Transverse colon (tissue), 4 donors: ENCODE measurements at regions not wholly inside any gene's neighbourhood (a gene's known extent, or its start where the extent isn't known, plus 50 kb on each side); places are given as distances from the start of the nearest gene placed in this dataset.

Experiments
- DNase-seq: peaks from one replicate; pipeline ENCODE4 v3.0.0-alpha.2; 2019
- H3K27ac ChIP-seq, 4 donors: fragments of 200-600 bp; sonication (generic); 2 replicates each; pipeline ENCODE4 v1.5.1; 2016 to 2018; ENCODE audit warnings: inconsistent platforms in 4 of 4
- H3K27me3 ChIP-seq: fragments of 200-600 bp; sonication (generic); 2 replicates; pipeline ENCODE4 v1.5.1; 2017; ENCODE audit warnings: inconsistent platforms
- H3K36me3 ChIP-seq, 4 donors: fragments of 200-600 bp; sonication (generic); 2 replicates each; pipeline ENCODE4 v1.5.1; 2017 to 2019; ENCODE audit warnings: inconsistent platforms in 4 of 4
- H3K4me1 ChIP-seq, 4 donors: fragments of 200-600 bp; sonication (generic); 2 replicates each; pipeline ENCODE4 v1.5.1; 2017 to 2020; ENCODE audit warnings: inconsistent platforms in 4 of 4
- H3K4me3 ChIP-seq, 4 donors: fragments of 200-600 bp; sonication (generic); 1 replicate in 1 of 4; 2 replicates in 3 of 4; pipeline versions ENCODE4 v1.5.1 to v1.6.1; 2017 to 2019; ENCODE audit warnings: inconsistent platforms in 4 of 4
- H3K9me3 ChIP-seq, 2 donors: fragments of 200-600 bp; sonication (generic); 2 replicates each; pipeline ENCODE4 v1.5.1; 2017 to 2019; ENCODE audit warnings: inconsistent platforms in 2 of 2
- CTCF ChIP-seq, 5 experiments: fragments of 200-600 bp in 3 of 5; fragments of 450-650 bp in 2 of 5; sonication (generic) in 3 of 5; IDR thresholded peaks; 1 replicate in 2 of 5; 2 replicates in 3 of 5; pipeline ENCODE4 v1.5.1; 2016 to 2017; ENCODE audit warnings: antibody characterized with exemption in 5 of 5, inconsistent platforms in 3 of 5, mild to moderate bottlenecking in 2 of 5, moderate library complexity in 1 of 5
- EP300 ChIP-seq: sonication (generic); formaldehyde crosslinking; IDR thresholded peaks from one replicate; pipeline ENCODE4 v1.6.1; 2017; ENCODE audit warnings: antibody characterized with exemption, low read depth
- POLR2A ChIP-seq: fragments of 450-650 bp; IDR thresholded peaks from one replicate; pipeline ENCODE4 v1.6.1; 2016; ENCODE audit warnings: antibody characterized with exemption, mild to moderate bottlenecking, moderate library complexity
- POLR2AphosphoS5 ChIP-seq, 3 donors: sonication (generic); formaldehyde crosslinking; IDR thresholded peaks; one replicate each; pipeline ENCODE4 v1.6.1; 2016; ENCODE audit warnings: antibody characterized with exemption in 3 of 3
- WGBS, 2 donors: methylation state at CpG; one replicate each; pipeline ENCODE4 v1.1.5; 2018; ENCODE audit warnings: low coverage in 1 of 2; 5-methylcytosine and 5-hydroxymethylcytosine counted together
- in situ Hi-C, 4 donors: fragments of 200-750 bp; cut with MboI; loops; one replicate each; pipeline versions ENCODE4 v1.15.0 to v1.15.1; 2017; ENCODE audit warnings: low sequenced_read_pairs in 3 of 4, low pct_ligation_motif_present in 1 of 4, low pct_unique_long_range_greater_than_20kb in 1 of 4
- intact Hi-C: fragments of 100-400 bp; cut with DNase I; formaldehyde crosslinking; loops from one replicate; pipeline ENCODE4 v1.15.1; 2023; ENCODE audit warnings: low total_unique reads

- Histone ChIP-seq H3K27ac (no peak overlapping the region), H3K4me3 (no peak overlapping the region), H3K27me3 (no peaks in the 10 kb centered on the region), H3K36me3 (no peaks in the 10 kb centered on the region), H3K9me3 (no peaks in the 10 kb centered on the region), H3K4me1 (no peaks in the 10 kb centered on the region)
- intact Hi-C loops, result no loop called here
- TF ChIP-seq POLR2A (no peak), CTCF (IDR thresholded peaks at IDR 0.05) (no peak), EP300 (no peak), POLR2AphosphoS5 (IDR thresholded peaks at IDR 0.05) (no peak)
- in situ Hi-C loops, result loop anchor here in 1 of 4 donors (25.0 kb wide), 1 partner anchor 111 kb away; no protein-coding TSS in a partner anchor
- no peak for DNase-seq
- 74 to 81% methylated on average over 5 to 9 of the region's 9 CpGs for WGBS, 2 donors
These were observed 264.1 kb downstream of the TMEM114 start for GRCh38 chr16:8326232-8326631.

GRCh38 chr16:8323153-8323552 lies 267.2 kb downstream of the TMEM114 start:
- Histone ChIP-seq H3K36me3 (no peaks in the 10 kb centered on the region), H3K9me3 (no peaks in the 10 kb centered on the region), H3K27me3 (no peaks in the 10 kb centered on the region), H3K27ac (no peak overlapping the region), H3K4me1 (no peaks in the 10 kb centered on the region), H3K4me3 (no peak overlapping the region)
- WGBS, 2 donors, result 91 to 100% methylated on average over 1 to 2 of the region's 2 CpGs
- in situ Hi-C loops, result no loop called here
- DNase-seq, result no peak
- TF ChIP-seq POLR2AphosphoS5 (IDR thresholded peaks at IDR 0.05), result no peak
- no peak for TF ChIP-seq POLR2A
- TF ChIP-seq EP300, result no peak
- no peak for TF ChIP-seq CTCF (IDR thresholded peaks at IDR 0.05)
- intact Hi-C loops, result loop anchor here (5.0 kb wide), 1 partner anchor 556 kb away; no protein-coding TSS in a partner anchor

DNA sequence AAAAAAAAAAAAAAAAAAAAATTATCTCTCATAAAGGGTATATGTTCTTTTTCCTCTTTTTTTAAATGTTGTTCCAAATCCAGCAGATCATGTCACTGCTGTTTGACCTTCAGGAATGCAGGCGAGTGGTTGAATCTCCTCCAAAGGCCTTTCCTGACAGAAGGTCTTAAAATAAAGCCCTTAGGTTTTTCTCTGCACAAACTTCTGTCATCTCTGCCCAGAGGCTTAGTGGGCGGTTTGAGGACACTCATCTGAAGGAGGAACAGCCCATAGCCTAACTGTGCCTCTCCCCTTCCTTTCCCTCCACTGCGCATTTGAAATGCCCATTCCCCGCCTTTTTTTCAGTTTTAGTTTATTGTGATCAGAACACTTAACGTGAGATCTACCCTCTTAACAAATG lies 270.2 kb downstream of the TMEM114 start:
- no peak for DNase-seq
- 62 to 85% methylated on average over 3 to 5 of the region's 5 CpGs for WGBS, 2 donors
- Histone ChIP-seq H3K27me3 (no peaks in the 10 kb centered on the region), H3K4me1 (no peaks in the 10 kb centered on the region), H3K4me3 (no peak overlapping the region), H3K27ac (no peak overlapping the region), H3K36me3 (no peaks in the 10 kb centered on the region), H3K9me3 (no peaks in the 10 kb centered on the region)
- in situ Hi-C loops (no loop called here), intact Hi-C loops (loop anchor here (5.0 kb wide), 1 partner anchor 553 kb away; no protein-coding TSS in a partner anchor)
- no peak for TF ChIP-seq POLR2AphosphoS5 (IDR thresholded peaks at IDR 0.05)
- TF ChIP-seq CTCF (IDR thresholded peaks at IDR 0.05), result no peak
- TF ChIP-seq POLR2A, result no peak
- no peak for TF ChIP-seq EP300

- DNase-seq, result no peak
- in situ Hi-C loops (no loop called here), intact Hi-C loops (no loop called here)
- H3K27ac ChIP-seq, result no peak overlapping the region
- no peaks in the 10 kb centered on the region for H3K4me1 ChIP-seq
- H3K4me3 ChIP-seq, result no peak overlapping the region
- no peaks in the 10 kb centered on the region for H3K36me3 ChIP-seq
- TF ChIP-seq EP300 (no peak), POLR2A (no peak), POLR2AphosphoS5 (IDR thresholded peaks at IDR 0.05) (no peak), CTCF (IDR thresholded peaks at IDR 0.05) (no peak)
- WGBS, 2 donors, result 72 to 81% methylated on average over 5 to 6 of the region's 6 CpGs
- no peaks in the 10 kb centered on the region for H3K9me3 ChIP-seq
- H3K27me3 ChIP-seq, result no peaks in the 10 kb centered on the region
These were observed 279.5 kb downstream of the TMEM114 start for GRCh38 chr16:8310816-8311215.
